Ovary (tissue), 7 donors: ENCODE measurements at regions not wholly inside any gene's neighbourhood (a gene's known extent, or its start where the extent isn't known, plus 50 kb on each side); places are given as distances from the start of the nearest gene placed in this dataset.

Experiments used
- DNase-seq, 5 donors: peaks; one replicate each; pipeline ENCODE4 v3.0.0-alpha.2; 2019 to 2020
- H3K27ac ChIP-seq, 2 donors: fragments of 200-600 bp; one replicate each; pipeline versions ENCODE4 v1.5.1 to v1.8.0; 2019 to 2022
- H3K27me3 ChIP-seq: fragments of 200-600 bp; one replicate; pipeline ENCODE4 v1.8.0; 2022
- H3K36me3 ChIP-seq: fragments of 200-600 bp; sonication (generic); one replicate; pipeline ENCODE4 v1.5.1; 2019
- H3K4me1 ChIP-seq: one replicate; pipeline ENCODE4 v1.8.1; 2013; ENCODE audit warnings: mild to moderate bottlenecking, moderate library complexity; ENCODE audit not compliant: insufficient read depth
- H3K4me3 ChIP-seq: fragments of 200-600 bp; sonication (generic); one replicate; pipeline ENCODE4 v1.5.1; 2017
- H3K9me3 ChIP-seq, 2 donors: fragments of 200-600 bp in 1 of 2; sonication (generic) in 1 of 2; one replicate each; pipeline versions ENCODE4 v1.5.1 to v1.8.1; 2013 to 2019; ENCODE audit warnings: mild to moderate bottlenecking in 1 of 2, moderate library complexity in 1 of 2
- EP300 ChIP-seq: sonication (generic); formaldehyde crosslinking; IDR thresholded peaks from one replicate; pipeline ENCODE4 v1.6.1; 2017; ENCODE audit warnings: antibody characterized with exemption
- POLR2A ChIP-seq: fragments of 450-650 bp; IDR thresholded peaks from one replicate; pipeline ENCODE4 v1.6.1; 2017; ENCODE audit warnings: antibody characterized with exemption, mild to moderate bottlenecking, moderate library complexity
- WGBS, 3 donors: extraction: QIAGEN DNeasy Blood & Tissue Kit in 1 of 3; methylation state at CpG; one replicate each; pipeline versions ENCODE4 v1.1.5 to v1.1.7; 2013 to 2017; 5-methylcytosine and 5-hydroxymethylcytosine counted together
- intact Hi-C, 4 donors: fragments of 100-400 bp; cut with DNase I; formaldehyde crosslinking; loops; one replicate each; pipeline versions ENCODE4 v1.11.0 to v1.15.1; 2022 to 2023
- TF ChIP-seq, protein P1 (sequence below), 3 donors: fragments of 450-650 bp in 2 of 3; fragments of 200-600 bp in 1 of 3; IDR thresholded peaks; one replicate each; pipeline versions ENCODE4 v1.5.1 to v1.8.0; 2016 to 2022; ENCODE audit warnings: antibody characterized with exemption in 3 of 3, mild to moderate bottlenecking in 1 of 3
- donor health status: DM: no; HTN: no; CAD: no; lungs with moderate emphysema.
- donor health status: DM: no; HTN: no; CAD: no.
- donor health status: Bipolar disorder and iron deficiency.
- donor health status: DM: no; HTN: no; CAD: no.
- donor health status: DM: yes; HTN: yes; CAD: no.

DNA sequence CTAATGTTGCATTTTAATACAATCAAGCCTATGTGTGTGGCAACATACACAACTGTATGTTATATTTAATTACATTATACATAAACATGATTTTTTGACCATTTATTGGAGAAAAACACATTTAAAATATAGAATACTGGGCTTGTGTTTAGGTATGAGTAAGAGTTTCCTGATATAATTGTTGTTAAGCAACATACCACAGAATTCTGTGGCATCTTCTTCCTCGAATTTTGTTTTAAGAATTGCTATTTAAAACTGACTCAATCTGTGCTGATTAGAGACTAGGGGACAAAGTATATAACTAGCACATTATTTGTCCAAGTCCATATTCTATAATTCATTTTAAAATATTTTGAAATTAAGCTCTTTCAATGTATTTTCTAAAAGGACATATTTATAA lies 376.8 kb upstream of the THBS1 start:
- Histone ChIP-seq H3K27me3 (no peaks in the 10 kb centered on the region), H3K27ac (no peak overlapping the region), H3K9me3 (no peaks in the 10 kb centered on the region), H3K4me3 (no peak overlapping the region), H3K4me1 (no peaks in the 10 kb centered on the region), H3K36me3 (no peaks in the 10 kb centered on the region)
- intact Hi-C loops: no loop called here
- TF ChIP-seq, protein P1, sequence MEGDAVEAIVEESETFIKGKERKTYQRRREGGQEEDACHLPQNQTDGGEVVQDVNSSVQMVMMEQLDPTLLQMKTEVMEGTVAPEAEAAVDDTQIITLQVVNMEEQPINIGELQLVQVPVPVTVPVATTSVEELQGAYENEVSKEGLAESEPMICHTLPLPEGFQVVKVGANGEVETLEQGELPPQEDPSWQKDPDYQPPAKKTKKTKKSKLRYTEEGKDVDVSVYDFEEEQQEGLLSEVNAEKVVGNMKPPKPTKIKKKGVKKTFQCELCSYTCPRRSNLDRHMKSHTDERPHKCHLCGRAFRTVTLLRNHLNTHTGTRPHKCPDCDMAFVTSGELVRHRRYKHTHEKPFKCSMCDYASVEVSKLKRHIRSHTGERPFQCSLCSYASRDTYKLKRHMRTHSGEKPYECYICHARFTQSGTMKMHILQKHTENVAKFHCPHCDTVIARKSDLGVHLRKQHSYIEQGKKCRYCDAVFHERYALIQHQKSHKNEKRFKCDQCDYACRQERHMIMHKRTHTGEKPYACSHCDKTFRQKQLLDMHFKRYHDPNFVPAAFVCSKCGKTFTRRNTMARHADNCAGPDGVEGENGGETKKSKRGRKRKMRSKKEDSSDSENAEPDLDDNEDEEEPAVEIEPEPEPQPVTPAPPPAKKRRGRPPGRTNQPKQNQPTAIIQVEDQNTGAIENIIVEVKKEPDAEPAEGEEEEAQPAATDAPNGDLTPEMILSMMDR (IDR thresholded peaks at IDR 0.05): no peak
- TF ChIP-seq EP300 (no peak), POLR2A (no peak)
- DNase-seq: no peak
- WGBS, 3 donors: 37 to 55% (median 39%) methylated on average over 1 of the region's 1 CpG

DNA sequence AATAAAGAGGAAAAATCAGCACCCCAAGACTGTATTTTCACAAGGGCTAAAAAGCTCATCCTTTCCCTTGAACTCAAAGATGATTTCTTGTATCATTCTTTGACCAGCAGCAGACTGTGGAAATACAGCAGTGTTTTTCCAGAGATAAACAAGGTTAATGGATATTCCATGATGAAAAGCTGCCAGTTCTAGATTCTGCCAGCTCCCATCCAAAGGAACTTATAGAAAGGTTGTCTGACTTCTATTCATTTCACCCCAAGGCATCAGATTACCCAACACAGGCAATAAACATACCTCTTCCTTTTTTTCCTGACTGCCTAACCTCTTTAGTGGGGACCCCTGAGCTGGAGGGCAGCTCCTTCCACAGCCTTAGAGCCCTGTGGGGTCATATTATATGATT lies 375.8 kb upstream of the THBS1 start:
- intact Hi-C loops: no loop called here
- H3K36me3 ChIP-seq: no peaks in the 10 kb centered on the region
- no peak for DNase-seq
- H3K4me3 ChIP-seq: no peak overlapping the region
- H3K4me1 ChIP-seq: no peaks in the 10 kb centered on the region
- TF ChIP-seq EP300 (no peak), POLR2A (no peak)
- TF ChIP-seq, protein P1 (IDR thresholded peaks at IDR 0.05): no peak
- no peak overlapping the region for H3K27ac ChIP-seq
- no peaks in the 10 kb centered on the region for H3K27me3 ChIP-seq
- H3K9me3 ChIP-seq: no peaks in the 10 kb centered on the region

DNA sequence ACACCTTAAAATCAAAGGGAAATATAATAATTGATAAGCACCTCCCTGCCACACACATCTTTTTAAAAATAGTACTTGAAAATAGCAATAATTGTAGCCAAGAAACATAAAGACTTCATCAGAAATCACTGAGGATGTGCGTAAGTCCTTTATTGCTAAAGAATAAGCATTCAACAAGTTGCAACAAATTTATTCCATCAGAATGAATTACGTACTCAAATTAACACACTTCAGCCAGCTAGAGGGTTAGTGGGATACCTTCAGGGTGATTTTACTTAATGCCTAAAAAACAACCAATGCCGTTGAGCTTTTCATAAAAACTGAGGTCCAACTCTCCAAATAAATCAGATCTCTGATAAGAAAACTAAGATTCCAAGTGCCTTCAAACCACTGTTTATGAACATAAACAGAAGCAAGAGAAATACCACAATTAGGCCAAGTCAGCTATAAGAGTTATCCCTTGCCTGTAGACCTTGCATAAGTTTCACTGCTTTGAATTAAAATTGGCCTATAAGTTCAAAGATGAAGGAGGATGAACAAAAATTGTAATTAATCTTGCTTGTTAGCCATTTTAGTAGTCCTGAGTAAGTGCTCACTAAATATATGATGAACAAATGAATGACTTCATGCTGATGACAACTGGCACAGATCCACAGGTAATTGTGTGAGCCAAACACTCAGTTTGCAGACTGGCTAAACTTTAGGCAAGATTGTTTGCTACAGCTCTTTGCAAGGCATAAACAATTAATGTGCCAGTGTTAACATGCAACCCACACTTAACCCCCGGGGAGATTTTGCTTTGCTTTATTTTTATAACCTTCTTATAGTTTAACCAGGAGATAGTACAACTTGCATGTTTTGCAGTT lies 375.1 kb upstream of the THBS1 start:
- TF ChIP-seq, protein P1 (IDR thresholded peaks at IDR 0.05): no peak
- TF ChIP-seq POLR2A (no peak), EP300 (no peak)
- WGBS, 3 donors: 76 to 86% (median 80%) methylated on average over 4 of the region's 4 CpGs
- no peaks in the 10 kb centered on the region for H3K9me3 ChIP-seq
- H3K4me3 ChIP-seq: no peak overlapping the region
- DNase-seq: no peak
- no peaks in the 10 kb centered on the region for H3K4me1 ChIP-seq
- no peaks in the 10 kb centered on the region for H3K36me3 ChIP-seq
- intact Hi-C loops: no loop called here
- no peak overlapping the region for H3K27ac ChIP-seq
- no peaks in the 10 kb centered on the region for H3K27me3 ChIP-seq

DNA sequence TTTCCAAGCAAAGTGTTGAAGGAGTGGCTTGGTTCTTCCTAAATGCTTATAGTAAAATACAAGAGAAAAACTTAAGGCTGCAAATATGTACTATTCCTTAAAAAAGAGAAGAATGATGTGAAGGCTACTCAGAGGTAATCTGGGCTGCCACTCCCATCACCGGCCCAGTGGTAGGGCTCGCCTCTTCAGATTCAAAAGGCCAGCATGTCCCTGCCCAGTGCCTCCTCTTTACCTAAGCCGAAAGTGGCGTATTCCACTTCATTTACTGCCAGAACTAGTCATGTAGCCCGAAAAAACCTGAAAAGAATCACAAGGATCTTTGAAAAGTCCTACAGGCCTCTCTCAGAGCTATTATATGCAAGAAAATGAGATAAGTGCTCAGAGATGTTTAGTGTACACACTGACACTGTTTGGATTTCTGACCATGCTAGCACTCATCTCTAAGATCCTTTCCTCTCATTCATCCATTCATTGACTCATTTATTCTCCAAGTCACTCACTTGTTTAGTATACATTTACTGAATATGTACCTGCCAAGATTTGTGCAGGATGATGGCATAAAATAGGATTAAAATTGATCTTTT lies 373.3 kb upstream of the THBS1 start:
- H3K4me1 ChIP-seq: no peaks in the 10 kb centered on the region
- no peak overlapping the region for H3K27ac ChIP-seq
- TF ChIP-seq, protein P1 (IDR thresholded peaks at IDR 0.05): no peak
- no peak for TF ChIP-seq EP300
- TF ChIP-seq POLR2A: no peak
- 93 to 98% (median 97%) methylated on average over 5 of the region's 5 CpGs for WGBS, 3 donors
- H3K36me3 ChIP-seq: no peaks in the 10 kb centered on the region
- no peak for DNase-seq
- no peaks in the 10 kb centered on the region for H3K9me3 ChIP-seq
- H3K4me3 ChIP-seq: no peak overlapping the region
- H3K27me3 ChIP-seq: no peaks in the 10 kb centered on the region
- intact Hi-C loops: no loop called here
